BJ (cell line): ENCODE measurements at regions not wholly inside any gene's neighbourhood (a gene's known extent, or its start where the extent isn't known, plus 50 kb on each side); places are given as distances from the start of the nearest gene placed in this dataset.

Experiments used
- CTCF ChIA-PET: fragments of 350-600 bp; formaldehyde crosslinking; extraction: SDS; loops from one replicate; lab custom pipeline; 2021; ENCODE audit warnings: antibody characterized with exemption, inconsistent platforms; lab: Yijun Ruan, JAX
- POLR2A ChIA-PET: fragments of 300-600 bp; sonication (Branson Sonifier 250); formaldehyde crosslinking; extraction: SDS; loops from one replicate; lab custom pipeline; 2021; ENCODE audit warnings: antibody characterized with exemption; lab: Charles Lee
- DNase-seq: peaks from one replicate; pipeline ENCODE4 v3.0.0-alpha.2; 2011; ENCODE audit warnings: low read depth
- H3K27me3 ChIP-seq: 2 replicates; pipeline ENCODE4 v1.6.0; 2011; ENCODE audit warnings: low read length; ENCODE audit not compliant: control insufficient read depth, insufficient read depth
- H3K36me3 ChIP-seq: 2 replicates; pipeline ENCODE4 v1.5.1; 2011; ENCODE audit warnings: low read length; ENCODE audit not compliant: control insufficient read depth, insufficient read depth
- H3K4me3 ChIP-seq: 2 replicates; pipeline ENCODE4 v1.5.1; 2011; ENCODE audit warnings: low read depth, mild to moderate bottlenecking, control low read depth, low read length
- TF ChIP-seq, protein P1 (sequence below): IDR thresholded peaks from 2 replicates; pipeline ENCODE4 v1.5.1; 2011; ENCODE audit warnings: low read depth, mild to moderate bottlenecking, control low read depth, inconsistent platforms, low read length, moderate library complexity; ENCODE audit not compliant: insufficient read depth

GRCh38 chr7:98467570-98468312 is 66.9 kb upstream of the BAIAP2L1 start:
- peaks cover 2% of the 10 kb centered on the region; the same call in 1 of the 2 replicates for H3K27me3 ChIP-seq
- TF ChIP-seq, protein P1, sequence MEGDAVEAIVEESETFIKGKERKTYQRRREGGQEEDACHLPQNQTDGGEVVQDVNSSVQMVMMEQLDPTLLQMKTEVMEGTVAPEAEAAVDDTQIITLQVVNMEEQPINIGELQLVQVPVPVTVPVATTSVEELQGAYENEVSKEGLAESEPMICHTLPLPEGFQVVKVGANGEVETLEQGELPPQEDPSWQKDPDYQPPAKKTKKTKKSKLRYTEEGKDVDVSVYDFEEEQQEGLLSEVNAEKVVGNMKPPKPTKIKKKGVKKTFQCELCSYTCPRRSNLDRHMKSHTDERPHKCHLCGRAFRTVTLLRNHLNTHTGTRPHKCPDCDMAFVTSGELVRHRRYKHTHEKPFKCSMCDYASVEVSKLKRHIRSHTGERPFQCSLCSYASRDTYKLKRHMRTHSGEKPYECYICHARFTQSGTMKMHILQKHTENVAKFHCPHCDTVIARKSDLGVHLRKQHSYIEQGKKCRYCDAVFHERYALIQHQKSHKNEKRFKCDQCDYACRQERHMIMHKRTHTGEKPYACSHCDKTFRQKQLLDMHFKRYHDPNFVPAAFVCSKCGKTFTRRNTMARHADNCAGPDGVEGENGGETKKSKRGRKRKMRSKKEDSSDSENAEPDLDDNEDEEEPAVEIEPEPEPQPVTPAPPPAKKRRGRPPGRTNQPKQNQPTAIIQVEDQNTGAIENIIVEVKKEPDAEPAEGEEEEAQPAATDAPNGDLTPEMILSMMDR = no peak
- ChIA-PET CTCF (no interaction called here), POLR2A (no interaction called here)
- DNase-seq = no peak
- H3K36me3 ChIP-seq = no peaks in the 10 kb centered on the region
- H3K4me3 ChIP-seq = no peak overlapping the region

DNA sequence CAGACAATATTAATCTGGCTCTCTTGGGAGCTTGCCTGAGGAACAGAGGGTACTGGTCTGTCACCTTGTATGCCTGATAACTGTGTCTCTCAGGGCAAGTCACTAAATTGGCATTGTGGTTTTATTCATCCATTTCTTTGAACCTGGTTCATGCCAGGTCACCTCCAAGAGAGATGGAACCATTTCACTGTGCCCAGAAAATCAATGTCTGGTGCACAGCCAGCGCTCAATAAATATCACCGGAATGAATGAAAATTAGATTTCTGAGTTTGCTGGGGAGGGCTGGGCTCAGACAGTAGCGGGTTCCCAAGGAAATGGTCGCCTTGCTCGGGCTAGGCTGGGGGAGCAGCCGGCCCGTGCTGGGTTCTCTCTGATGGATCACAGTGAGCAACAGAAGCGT is 64.1 kb upstream of the BAIAP2L1 start:
- ChIA-PET POLR2A (no interaction called here), CTCF (interaction anchor here (1.3 kb wide), 1 partner anchor 16 kb away, joined by 4 read pairs; no protein-coding TSS in a partner anchor)
- H3K4me3 ChIP-seq = no peak overlapping the region
- H3K36me3 ChIP-seq = no peaks in the 10 kb centered on the region
- peaks cover 2% of the 10 kb centered on the region; the same call in 1 of the 2 replicates for H3K27me3 ChIP-seq
- TF ChIP-seq, protein P1 = no peak
- DNase-seq = no peak

GRCh38 chr7:98464558-98464940 is 63.7 kb upstream of the BAIAP2L1 start:
- DNase-seq = no peak
- POLR2A ChIA-PET = no interaction called here
- Histone ChIP-seq H3K36me3 (no peaks in the 10 kb centered on the region), H3K4me3 (no peak overlapping the region), H3K27me3 (peaks cover 2% of the 10 kb centered on the region; the same call in 1 of the 2 replicates)
- TF ChIP-seq, protein P1 = no peak
- CTCF ChIA-PET = no interaction called here

DNA sequence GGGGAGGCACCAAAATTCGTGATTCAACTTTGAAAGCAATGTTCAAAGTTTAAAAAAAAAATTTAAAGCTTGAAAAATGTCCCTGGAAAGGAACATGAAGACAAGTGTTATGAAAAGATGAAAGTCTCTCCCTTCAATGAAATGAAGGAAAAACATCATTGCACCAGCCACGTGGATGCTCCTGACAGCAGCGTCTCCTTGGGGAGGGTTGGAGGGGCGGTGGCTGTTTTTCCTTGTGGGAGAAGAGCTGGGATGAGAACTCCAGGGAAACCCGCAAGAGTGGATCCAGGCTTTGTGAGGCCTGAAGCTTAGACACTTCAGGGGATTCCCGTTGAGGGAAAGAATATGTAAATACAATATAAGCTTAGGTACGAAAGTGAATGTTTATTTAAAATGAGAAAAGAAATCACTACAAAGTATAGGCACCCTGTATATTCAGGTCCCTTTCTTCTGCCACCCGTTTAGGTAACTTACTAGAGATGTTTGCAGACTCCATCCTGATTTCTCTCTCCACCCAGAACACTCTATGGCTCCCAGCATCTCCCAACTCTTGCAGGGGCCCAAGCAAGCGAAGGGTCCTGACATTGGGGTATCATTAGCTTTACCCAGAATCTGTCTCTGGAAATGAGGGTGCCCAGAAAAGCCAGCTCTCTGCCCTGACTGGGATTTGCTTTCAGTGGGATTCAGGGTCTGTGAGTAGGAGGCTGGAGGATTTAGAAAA is 63.1 kb upstream of the BAIAP2L1 start:
- no peak for DNase-seq
- TF ChIP-seq, protein P1 = no peak
- no peaks in the 10 kb centered on the region for H3K36me3 ChIP-seq
- H3K27me3 ChIP-seq = peaks cover 2% of the 10 kb centered on the region; the same call in 1 of the 2 replicates
- H3K4me3 ChIP-seq = no peak overlapping the region
- ChIA-PET POLR2A (no interaction called here), CTCF (no interaction called here)

- no peak overlapping the region for H3K4me3 ChIP-seq
- TF ChIP-seq, protein P1 = no peak
- no peak for DNase-seq
- ChIA-PET POLR2A (no interaction called here), CTCF (no interaction called here)
- no peaks in the 10 kb centered on the region for H3K36me3 ChIP-seq
- H3K27me3 ChIP-seq = no peaks in the 10 kb centered on the region; the same call in 1 of the 2 replicates
These were observed 62.2 kb upstream of the BAIAP2L1 start for GRCh38 chr7:98462911-98463633.
